ENCODE measurements at regions not wholly inside any gene's neighbourhood (a gene's known extent, or its start where the extent isn't known, plus 50 kb on each side); places are given as distances from the start of the nearest gene placed in this dataset.

DNA sequence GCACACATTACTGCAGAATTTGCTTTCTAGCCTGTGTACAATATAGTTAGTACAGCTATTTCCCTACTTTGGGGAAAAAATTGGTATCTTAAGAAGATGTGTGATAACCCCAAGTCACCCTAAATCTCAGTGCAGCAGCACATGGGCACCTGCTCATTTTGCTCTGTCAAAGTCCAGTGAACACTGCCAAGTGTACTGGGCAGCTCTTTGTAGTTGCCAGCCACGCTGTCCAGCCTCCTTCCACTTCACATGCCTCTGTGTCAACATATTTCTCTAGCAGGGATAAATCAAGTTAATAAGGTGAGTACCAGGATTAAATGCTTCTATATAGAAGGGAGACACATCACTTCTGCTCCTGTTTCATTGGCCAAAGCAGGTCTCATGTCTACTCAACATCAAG is 87.1 kb upstream of the CDC14C start:
- Histone ChIP-seq H3K27ac (ENCODE audit: low read length) (no peak overlapping the region), H3K4me3 (ENCODE audit: low read depth in 2 of 2, low read length in 2 of 2) (no peak overlapping the region), H3K36me3 (ENCODE audit: control insufficient read depth, insufficient read depth, low read length) (no peaks in the 10 kb centered on the region), H3K9me3 (ENCODE audit: control insufficient read depth, insufficient read depth, low read depth, low read length) (no peaks in the 10 kb centered on the region), H3K4me1 (ENCODE audit: control insufficient read depth, insufficient read depth, low read length) (no peaks in the 10 kb centered on the region), H3K27me3 (ENCODE audit: control insufficient read depth, insufficient read depth, low read length) (no peaks in the 10 kb centered on the region)
- in situ Hi-C loops (cut with HindIII; ENCODE audit: low pct_unique_long_range_greater_than_20kb, low sequenced_read_pairs), result no loop called here
- BruUV-seq (replicated peaks), result no TSS peak
- ChIA-PET CTCF (no interaction called here), POLR2A (no interaction called here)
- intact Hi-C loops (cut with micrococcal nuclease; ENCODE audit: unreplicated experiment), result no loop called here
- TF ChIP-seq SIN3A (IDR thresholded peaks at IDR 0.05; ENCODE audit: borderline replicate concordance, insufficient read depth, low read depth, low read length) (no peak), CTCF (IDR thresholded peaks at IDR 0.05) (no peak), POLR2AphosphoS5 (IDR thresholded peaks at IDR 0.05; ENCODE audit: low read depth, low read length) (no peak), REST (IDR thresholded peaks at IDR 0.05; ENCODE audit: insufficient read depth in 1 of 2, low read depth in 2 of 2, low read length in 1 of 2) (no peak), TCF7L2 (IDR thresholded peaks at IDR 0.05; ENCODE audit: low read depth, low read length) (no peak)
- no peak for DNase-seq (ENCODE audit: low read depth, low spot score)
- no peak for ATAC-seq

GRCh38 chr7:48839108-48839507 is 85.2 kb upstream of the CDC14C start:
- ATAC-seq (no peak), DNase-seq (ENCODE audit: low read depth, low spot score) (no peak)
- Histone ChIP-seq H3K36me3 (ENCODE audit: control insufficient read depth, insufficient read depth, low read length) (no peaks in the 10 kb centered on the region), H3K4me1 (ENCODE audit: control insufficient read depth, insufficient read depth, low read length) (no peaks in the 10 kb centered on the region), H3K27me3 (ENCODE audit: control insufficient read depth, insufficient read depth, low read length) (no peaks in the 10 kb centered on the region), H3K27ac (ENCODE audit: low read length) (no peak overlapping the region), H3K9me3 (ENCODE audit: control insufficient read depth, insufficient read depth, low read depth, low read length) (no peaks in the 10 kb centered on the region), H3K4me3 (ENCODE audit: low read depth in 2 of 2, low read length in 2 of 2) (no peak overlapping the region)
- intact Hi-C loops (cut with micrococcal nuclease; ENCODE audit: unreplicated experiment) (no loop called here), in situ Hi-C loops (cut with HindIII; ENCODE audit: low pct_unique_long_range_greater_than_20kb, low sequenced_read_pairs) (no loop called here)
- TF ChIP-seq POLR2AphosphoS5 (IDR thresholded peaks at IDR 0.05; ENCODE audit: low read depth, low read length) (no peak), TCF7L2 (IDR thresholded peaks at IDR 0.05; ENCODE audit: low read depth, low read length) (no peak), SIN3A (IDR thresholded peaks at IDR 0.05; ENCODE audit: borderline replicate concordance, insufficient read depth, low read depth, low read length) (no peak), REST (IDR thresholded peaks at IDR 0.05; ENCODE audit: insufficient read depth in 1 of 2, low read depth in 2 of 2, low read length in 1 of 2) (no peak), CTCF (IDR thresholded peaks at IDR 0.05) (no peak)
- ChIA-PET POLR2A (interaction anchor here (0.6 kb wide), 1 partner anchor 10 kb away, joined by 10 read pairs; no protein-coding TSS in a partner anchor), CTCF (no interaction called here)
- BruUV-seq (replicated peaks), result no TSS peak

Measured in Panc1 (cell line).